K562 (cell line): ENCODE measurements at regions not wholly inside any gene's neighbourhood (a gene's known extent, or its start where the extent isn't known, plus 50 kb on each side); places are given as distances from the start of the nearest gene placed in this dataset.

Experiments used
- ATAC-seq: fragments of 200-7000 bp; cut with Tn5 transposase; 3 replicates; pipeline ENCODE4 v1.9.1; 2020; ENCODE audit warnings: moderate library complexity
- BruUV-seq: library from RNA; stranded (reverse); fragments of 400-500 nt; replicated peaks from 2 replicates; lab custom pipeline; 2021; lab: Mats Ljungman, UMichigan
- CTCF ChIA-PET: fragments of 300-600 bp; formaldehyde crosslinking; extraction: SDS; loops from one replicate; lab custom pipeline; 2021; ENCODE audit warnings: low intra/inter-chr PET ratio; lab: Yijun Ruan, JAX
- POLR2A ChIA-PET: fragments of 300-600, 350-650 bp; sonication (Branson Sonifier 250); formaldehyde crosslinking; extraction: SDS; loops from one replicate; lab custom pipeline; 2021; ENCODE audit warnings: antibody characterized with exemption, inconsistent platforms; lab: Yijun Ruan, JAX
- DNase-seq, 4 experiments: peaks; one replicate each; pipeline versions ENCODE4 v3.0.0 to v3.0.0-alpha.2; 2011 to 2018; ENCODE audit warnings: low spot score in 3 of 4, mixed read lengths in 3 of 4; ENCODE audit errors: extremely low read depth in 1 of 4
- FAIRE-seq: peaks from 2 replicates; lab custom pipeline; 2011; peaks lifted over from hg19 to GRCh38; lab: Jason Lieb, UNC
- H2AFZ ChIP-seq: 2 replicates; pipeline ENCODE4 v1.6.0; 2011; ENCODE audit warnings: low read depth, low read length, control low read depth, inconsistent platforms
- H3K27ac ChIP-seq: fragments of 200-600 bp; 3 replicates; pipeline ENCODE4 v1.8.0; 2011; ENCODE audit warnings: low read depth, mild to moderate bottlenecking, control low read depth, inconsistent platforms, low read length, moderate library complexity, mixed read lengths; ENCODE audit errors: extremely low read depth
- H3K27me3 ChIP-seq, 2 experiments: fragments of 300-600 bp in 1 of 2; 2 replicates in 1 of 2; 3 replicates in 1 of 2; pipeline versions ENCODE4 v1.6.0 to v1.8.0; 2011; ENCODE audit warnings: inconsistent platforms in 2 of 2, low read length in 2 of 2, mild to moderate bottlenecking in 1 of 2, mixed read lengths in 1 of 2, moderate library complexity in 1 of 2; ENCODE audit not compliant: control insufficient read depth in 2 of 2, insufficient read depth in 2 of 2
- H3K36me3 ChIP-seq: fragments of 300-600 bp; 3 replicates; pipeline ENCODE4 v1.8.0; 2011; ENCODE audit warnings: mild to moderate bottlenecking, low read length, inconsistent platforms; ENCODE audit not compliant: control insufficient read depth, insufficient read depth
- H3K4me1 ChIP-seq, 2 experiments: fragments of 200-600 bp in 1 of 2; replicated peaks in 1 of 2; 2 replicates in 1 of 2; 3 replicates in 1 of 2; pipeline versions ENCODE4 v1.5.1 to v1.8.0; 2011; ENCODE audit warnings: inconsistent platforms in 2 of 2, low read length in 2 of 2, mild to moderate bottlenecking in 1 of 2, mixed read lengths in 1 of 2, moderate library complexity in 1 of 2; ENCODE audit not compliant: control insufficient read depth in 2 of 2, insufficient read depth in 2 of 2
- H3K4me2 ChIP-seq: 2 replicates; pipeline ENCODE4 v1.6.1; 2011; ENCODE audit warnings: low read length, control low read depth, inconsistent platforms, mixed read lengths; ENCODE audit not compliant: insufficient read depth
- H3K4me3 ChIP-seq: fragments of 200-600 bp; sonication (generic), shearing (Covaris generic); 2 replicates; pipeline ENCODE4 v1.5.1; 2016; ENCODE audit warnings: control low read depth, inconsistent platforms
- H3K79me2 ChIP-seq: fragments of 200-600 bp; 3 replicates; pipeline ENCODE4 v1.8.0; 2011; ENCODE audit warnings: low read length, inconsistent platforms; ENCODE audit not compliant: control insufficient read depth, insufficient read depth
- H3K9ac ChIP-seq, 2 experiments: 2 replicates each; pipeline versions ENCODE4 v1.6.0 to v1.6.1; 2011; ENCODE audit warnings: low read depth in 2 of 2, low read length in 2 of 2, control low read depth in 1 of 2, inconsistent platforms in 1 of 2, mild to moderate bottlenecking in 1 of 2, mixed read lengths in 1 of 2; ENCODE audit not compliant: insufficient read depth in 1 of 2
- H3K9me1 ChIP-seq: one replicate; pipeline ENCODE4 v1.6.0; 2011; ENCODE audit warnings: inconsistent platforms, mild to moderate bottlenecking, low read length, moderate library complexity; ENCODE audit not compliant: control insufficient read depth, insufficient read depth
- H3K9me3 ChIP-seq: replicated peaks from 2 replicates; pipeline ENCODE4 v1.5.1; 2011; ENCODE audit warnings: low read depth, low read length, inconsistent platforms; ENCODE audit not compliant: control insufficient read depth, insufficient read depth
- H4K20me1 ChIP-seq: replicated peaks from 2 replicates; pipeline ENCODE4 v1.6.1; 2011; ENCODE audit warnings: low read length, inconsistent platforms, mixed read lengths; ENCODE audit not compliant: control insufficient read depth, insufficient read depth
- CBX5 ChIP-seq: IDR thresholded peaks from 2 replicates; pipeline ENCODE4 v1.6.1; 2014; ENCODE audit warnings: low read depth, borderline replicate concordance
- HNRNPL ChIP-seq: fragments of 200-400 bp; formaldehyde crosslinking; IDR thresholded peaks from 2 replicates; pipeline ENCODE4 v1.6.1; 2017; ENCODE audit warnings: low read depth, mild to moderate bottlenecking, low read length
- KDM4B ChIP-seq, 2 experiments: fragments of 450-650 bp in 1 of 2; sonication (generic) in 1 of 2; IDR thresholded peaks; 2 replicates each; pipeline ENCODE4 v1.6.1; 2016 to 2017; ENCODE audit warnings: borderline replicate concordance in 2 of 2, antibody characterized with exemption in 1 of 2, low read depth in 1 of 2, mild to moderate bottlenecking in 1 of 2
- MED1 ChIP-seq: sonication (generic); formaldehyde crosslinking; IDR thresholded peaks from 2 replicates; pipeline ENCODE4 v1.8.1; 2023; ENCODE audit warnings: missing genetic modification reagents, borderline replicate concordance
- PHB2 ChIP-seq: fragments of 450-650 bp; IDR thresholded peaks from 2 replicates; pipeline ENCODE4 v1.6.1; 2017; ENCODE audit warnings: low read depth
- RBBP5 ChIP-seq: fragments of 200-600 bp; sonication (generic); IDR thresholded peaks from 2 replicates; pipeline ENCODE4 v1.6.1; 2012; ENCODE audit warnings: borderline replicate concordance, mild to moderate bottlenecking, low read length, control low read depth, inconsistent platforms; ENCODE audit not compliant: insufficient read depth, poor library complexity, severe bottlenecking
- ZNF41 ChIP-seq: fragments of 250-450 bp; sonication (Bioruptor Pico); conservative IDR thresholded peaks from 2 replicates; pipeline ENCODE4 v1.4.0; 2020; ENCODE audit warnings: mild to moderate bottlenecking
- ZNF778 ChIP-seq: fragments of 450-650 bp; formaldehyde crosslinking; IDR thresholded peaks from 2 replicates; pipeline ENCODE4 v1.4.0; 2020; ENCODE audit warnings: mild to moderate bottlenecking, moderate library complexity
- WGBS: fragments of 100-300 bp; shearing (Covaris generic); methylation state at CpG from one replicate; pipeline ENCODE4 v1.1.6; 2016; ENCODE audit warnings: low coverage, mixed read lengths; ENCODE audit not compliant: insufficient coverage; ENCODE audit errors: missing lambda C conversion rate; 5-methylcytosine and 5-hydroxymethylcytosine counted together
- in situ Hi-C: fragments of 300-500 bp; cut with MboI; formaldehyde crosslinking; loops from 4 replicates; pipeline ENCODE4 v1.15.0; 2018; ENCODE audit warnings: inconsistent platforms, mixed read lengths
- intact Hi-C: fragments of 100-400 bp; cut with micrococcal nuclease; formaldehyde crosslinking; loops from 2 replicates; pipeline ENCODE4 v1.14.2; 2022
- TF ChIP-seq, protein P1 (sequence below): fragments of 250-450 bp; sonication (Bioruptor Pico); IDR thresholded peaks from 2 replicates; pipeline ENCODE4 v1.4.0; 2020; ENCODE audit warnings: mild to moderate bottlenecking, moderate library complexity, borderline replicate concordance
- TF ChIP-seq, protein P2 (sequence below): sonication (generic); formaldehyde crosslinking; IDR thresholded peaks from 2 replicates; pipeline ENCODE4 v1.8.1; 2023; ENCODE audit warnings: mild to moderate bottlenecking, missing genetic modification reagents
- TF ChIP-seq, protein P3 (sequence below): fragments of 450-650 bp; formaldehyde crosslinking; IDR thresholded peaks from 2 replicates; pipeline ENCODE4 v1.4.0; 2020; ENCODE audit warnings: mild to moderate bottlenecking

DNA sequence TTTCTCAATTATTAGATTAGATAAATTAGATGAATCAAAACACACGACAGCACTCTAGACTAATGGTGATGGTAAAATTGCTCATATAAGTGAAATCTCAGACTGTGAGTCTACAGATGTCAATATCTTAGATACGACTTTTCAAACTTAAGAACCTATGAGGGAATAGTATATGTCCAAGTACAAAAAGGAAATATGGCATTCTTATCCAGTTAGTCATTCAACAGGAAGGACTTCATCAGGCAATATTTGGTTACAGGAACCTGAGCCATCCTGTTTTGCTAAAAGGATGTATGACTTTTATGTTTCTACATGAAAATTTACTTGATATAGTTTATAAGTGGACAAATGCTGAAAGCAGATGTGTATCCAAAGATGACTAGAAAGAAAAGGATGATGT is 107.0 kb downstream of the CT47B1 start:
- CTCF ChIA-PET = no interaction called here

More for the DNA sequence above, 107.0 kb downstream of the CT47B1 start:
- H4K20me1 ChIP-seq = no peaks in the 10 kb centered on the region
- H3K9me3 ChIP-seq = no peaks in the 10 kb centered on the region
- no peaks in the 10 kb centered on the region for H3K36me3 ChIP-seq
- no peak for ATAC-seq
- in situ Hi-C loops = no loop called here
- WGBS = 4% methylated on average over 2 of the region's 2 CpGs
- no peaks in the 10 kb centered on the region; a peak in 1 of 5 replicates for H3K27me3 ChIP-seq
- no peaks in the 10 kb centered on the region for H3K79me2 ChIP-seq
- H3K4me1 ChIP-seq = no peaks in the 10 kb centered on the region
- no peaks in the 10 kb centered on the region for H3K9me1 ChIP-seq
- no peak overlapping the region for H3K4me2 ChIP-seq
- TF ChIP-seq, protein P1, sequence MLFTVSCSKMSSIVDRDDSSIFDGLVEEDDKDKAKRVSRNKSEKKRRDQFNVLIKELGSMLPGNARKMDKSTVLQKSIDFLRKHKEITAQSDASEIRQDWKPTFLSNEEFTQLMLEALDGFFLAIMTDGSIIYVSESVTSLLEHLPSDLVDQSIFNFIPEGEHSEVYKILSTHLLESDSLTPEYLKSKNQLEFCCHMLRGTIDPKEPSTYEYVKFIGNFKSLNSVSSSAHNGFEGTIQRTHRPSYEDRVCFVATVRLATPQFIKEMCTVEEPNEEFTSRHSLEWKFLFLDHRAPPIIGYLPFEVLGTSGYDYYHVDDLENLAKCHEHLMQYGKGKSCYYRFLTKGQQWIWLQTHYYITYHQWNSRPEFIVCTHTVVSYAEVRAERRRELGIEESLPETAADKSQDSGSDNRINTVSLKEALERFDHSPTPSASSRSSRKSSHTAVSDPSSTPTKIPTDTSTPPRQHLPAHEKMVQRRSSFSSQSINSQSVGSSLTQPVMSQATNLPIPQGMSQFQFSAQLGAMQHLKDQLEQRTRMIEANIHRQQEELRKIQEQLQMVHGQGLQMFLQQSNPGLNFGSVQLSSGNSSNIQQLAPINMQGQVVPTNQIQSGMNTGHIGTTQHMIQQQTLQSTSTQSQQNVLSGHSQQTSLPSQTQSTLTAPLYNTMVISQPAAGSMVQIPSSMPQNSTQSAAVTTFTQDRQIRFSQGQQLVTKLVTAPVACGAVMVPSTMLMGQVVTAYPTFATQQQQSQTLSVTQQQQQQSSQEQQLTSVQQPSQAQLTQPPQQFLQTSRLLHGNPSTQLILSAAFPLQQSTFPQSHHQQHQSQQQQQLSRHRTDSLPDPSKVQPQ (CRISPR knock-in tag) = no peak
- TF ChIP-seq KDM4B (IDR thresholded peaks at IDR 0.05; ENCODE audit: borderline replicate concordance in 2 of 2, low read depth in 1 of 2) (no peak), MED1 (no peak), PHB2 (no peak), HNRNPL (no peak), RBBP5 (no peak), CBX5 (no peak), ZNF41 (CRISPR knock-in tag) (no peak), ZNF778 (no peak)
- TF ChIP-seq, protein P2, sequence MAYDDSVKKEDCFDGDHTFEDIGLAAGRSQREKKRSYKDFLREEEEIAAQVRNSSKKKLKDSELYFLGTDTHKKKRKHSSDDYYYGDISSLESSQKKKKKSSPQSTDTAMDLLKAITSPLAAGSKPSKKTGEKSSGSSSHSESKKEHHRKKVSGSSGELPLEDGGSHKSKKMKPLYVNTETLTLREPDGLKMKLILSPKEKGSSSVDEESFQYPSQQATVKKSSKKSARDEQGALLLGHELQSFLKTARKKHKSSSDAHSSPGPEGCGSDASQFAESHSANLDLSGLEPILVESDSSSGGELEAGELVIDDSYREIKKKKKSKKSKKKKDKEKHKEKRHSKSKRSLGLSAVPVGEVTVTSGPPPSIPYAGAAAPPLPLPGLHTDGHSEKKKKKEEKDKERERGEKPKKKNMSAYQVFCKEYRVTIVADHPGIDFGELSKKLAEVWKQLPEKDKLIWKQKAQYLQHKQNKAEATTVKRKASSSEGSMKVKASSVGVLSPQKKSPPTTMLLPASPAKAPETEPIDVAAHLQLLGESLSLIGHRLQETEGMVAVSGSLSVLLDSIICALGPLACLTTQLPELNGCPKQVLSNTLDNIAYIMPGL (CRISPR knock-in tag) = no peak
- TF ChIP-seq, protein P3, sequence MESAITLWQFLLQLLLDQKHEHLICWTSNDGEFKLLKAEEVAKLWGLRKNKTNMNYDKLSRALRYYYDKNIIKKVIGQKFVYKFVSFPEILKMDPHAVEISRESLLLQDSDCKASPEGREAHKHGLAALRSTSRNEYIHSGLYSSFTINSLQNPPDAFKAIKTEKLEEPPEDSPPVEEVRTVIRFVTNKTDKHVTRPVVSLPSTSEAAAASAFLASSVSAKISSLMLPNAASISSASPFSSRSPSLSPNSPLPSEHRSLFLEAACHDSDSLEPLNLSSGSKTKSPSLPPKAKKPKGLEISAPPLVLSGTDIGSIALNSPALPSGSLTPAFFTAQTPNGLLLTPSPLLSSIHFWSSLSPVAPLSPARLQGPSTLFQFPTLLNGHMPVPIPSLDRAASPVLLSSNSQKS = no peak
- H3K4me3 ChIP-seq = no peak overlapping the region
- no peak overlapping the region for H3K27ac ChIP-seq
- intact Hi-C loops = no loop called here
- H2AFZ ChIP-seq = no peak overlapping the region
- POLR2A ChIA-PET = no interaction called here
- DNase-seq = no peak
- FAIRE-seq = no peak
- BruUV-seq = no TSS peak
- no peak overlapping the region for H3K9ac ChIP-seq
